ENCODE measurements at regions not wholly inside any gene's neighbourhood (a gene's known extent, or its start where the extent isn't known, plus 50 kb on each side); places are given as distances from the start of the nearest gene placed in this dataset.

DNA sequence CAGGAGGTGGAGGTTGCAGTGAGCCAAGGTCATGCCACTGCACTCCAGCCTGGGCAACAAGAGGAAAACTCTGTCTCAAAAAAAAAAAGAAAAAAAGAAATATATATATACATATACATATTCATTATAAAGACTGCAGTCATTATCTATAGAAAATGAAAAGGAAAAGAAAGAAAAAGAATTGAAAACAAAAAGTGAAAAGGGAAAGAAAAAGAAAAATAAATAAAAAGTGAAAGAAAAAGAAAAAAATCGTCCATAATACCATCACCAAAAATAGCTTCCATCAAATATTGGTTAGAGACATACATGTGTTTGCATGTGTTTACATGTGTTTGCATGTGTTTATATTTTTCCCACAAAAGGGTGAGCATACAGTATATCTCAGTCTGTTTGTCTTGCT lies 105.5 kb upstream of the PARD3 start:
- TF ChIP-seq GATA3 (IDR thresholded peaks at IDR 0.05; ENCODE audit: low read depth, low read length) (no peak), GATA2 (IDR thresholded peaks at IDR 0.05; ENCODE audit: low read depth, low read length) (no peak)

Data from SH-SY5Y (cell line).